ENCODE measurements at regions not wholly inside any gene's neighbourhood (a gene's known extent, or its start where the extent isn't known, plus 50 kb on each side); places are given as distances from the start of the nearest gene placed in this dataset.

DNA sequence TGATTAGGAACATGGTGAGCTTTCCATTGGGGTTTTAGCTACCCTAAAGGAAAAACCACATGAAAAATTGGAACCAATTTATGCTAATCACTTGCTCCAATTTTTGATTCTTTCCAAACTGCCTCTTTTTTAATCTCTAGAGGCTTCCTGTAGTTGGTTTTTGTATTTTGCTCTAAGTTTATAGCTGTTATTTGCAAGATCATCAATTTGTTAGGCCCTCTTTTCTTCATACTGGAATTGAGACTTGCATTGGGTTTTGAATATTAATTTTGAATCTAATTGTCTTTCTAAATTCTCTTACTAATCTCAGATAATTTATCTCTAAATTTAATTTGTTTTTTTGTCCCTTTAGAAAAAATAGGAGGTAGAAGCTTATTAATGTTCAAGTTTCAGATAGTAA lies 713.3 kb downstream of the REEP3 start:
- FAIRE-seq = no peak

DNA sequence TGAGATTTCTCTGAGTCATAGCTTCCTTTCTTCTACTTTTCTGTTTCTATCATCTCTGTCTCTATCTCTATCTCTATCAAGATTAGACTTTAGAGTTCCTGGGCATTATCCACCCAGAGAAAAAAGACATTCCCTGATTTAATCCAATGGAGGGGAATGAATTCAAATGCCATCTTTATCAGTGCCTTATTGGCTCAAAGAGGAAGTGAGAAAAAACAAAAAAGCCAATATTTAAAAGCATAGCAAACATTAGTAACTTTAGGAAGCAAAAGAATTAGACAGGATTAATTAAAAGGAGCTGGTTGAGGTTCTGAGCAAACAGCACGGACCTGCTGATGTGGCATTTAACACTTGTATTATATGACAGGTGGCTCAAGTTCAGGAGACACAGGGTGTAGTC lies 736.5 kb downstream of the REEP3 start:
- FAIRE-seq = no peak

DNA sequence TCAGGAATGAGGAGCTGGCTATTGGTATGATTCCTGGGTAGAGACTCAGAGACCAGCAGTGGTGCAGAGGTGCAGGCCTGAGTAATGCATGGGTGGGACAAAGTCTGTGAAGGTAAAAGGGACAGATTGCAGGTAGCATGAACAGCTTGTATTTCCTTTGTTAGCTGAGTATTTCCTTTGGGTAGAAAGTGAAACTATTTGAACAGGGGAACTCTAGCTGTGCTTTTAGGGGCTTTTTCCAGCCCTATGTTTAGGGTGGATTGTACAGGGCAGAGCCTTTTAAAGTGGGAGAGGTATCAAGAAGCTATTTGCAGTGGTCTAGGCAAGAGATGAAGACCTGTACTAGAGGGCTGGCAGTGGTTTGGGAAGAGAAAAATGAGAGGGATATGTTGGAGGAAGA lies 739.9 kb downstream of the REEP3 start:
- FAIRE-seq = no peak

DNA sequence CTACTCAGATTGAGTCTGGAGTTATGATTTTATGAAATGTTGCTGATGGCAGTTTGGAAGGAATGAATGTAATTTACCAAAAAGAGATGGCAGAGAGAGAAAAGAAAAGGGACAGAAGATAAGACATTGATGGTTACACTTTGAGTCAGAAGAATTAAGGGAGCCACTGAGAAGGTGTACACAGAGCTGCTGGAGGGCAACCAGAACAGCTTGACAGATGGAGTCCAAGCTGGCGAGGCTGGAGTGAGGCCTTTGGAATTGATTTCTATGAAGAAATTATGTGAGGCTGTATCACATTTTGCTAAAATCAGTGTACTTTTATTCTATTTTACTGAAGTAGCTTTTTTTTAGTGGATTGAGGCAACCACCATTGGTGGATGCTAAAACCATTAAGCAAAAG lies 740.5 kb downstream of the REEP3 start:
- FAIRE-seq = no peak

DNA sequence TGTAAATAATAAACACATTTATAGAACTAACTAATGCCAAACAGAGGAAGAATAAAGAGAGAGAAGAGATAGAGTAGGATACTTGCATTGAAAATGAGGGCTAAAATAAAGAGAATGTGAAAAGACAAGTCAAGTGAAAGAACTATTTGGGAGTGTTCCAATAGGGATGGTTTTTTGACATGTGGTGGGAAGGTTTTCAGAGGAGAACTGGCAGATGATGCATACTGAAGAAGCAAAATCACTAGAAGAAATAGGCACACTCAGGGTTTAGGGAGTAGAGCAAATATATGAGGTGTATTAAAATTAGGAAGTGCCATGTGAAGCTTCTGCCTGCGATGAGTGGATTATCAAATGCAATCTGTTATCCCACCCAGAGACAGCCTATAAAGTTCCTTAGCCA lies 744.8 kb downstream of the REEP3 start:
- FAIRE-seq = no peak

DNA sequence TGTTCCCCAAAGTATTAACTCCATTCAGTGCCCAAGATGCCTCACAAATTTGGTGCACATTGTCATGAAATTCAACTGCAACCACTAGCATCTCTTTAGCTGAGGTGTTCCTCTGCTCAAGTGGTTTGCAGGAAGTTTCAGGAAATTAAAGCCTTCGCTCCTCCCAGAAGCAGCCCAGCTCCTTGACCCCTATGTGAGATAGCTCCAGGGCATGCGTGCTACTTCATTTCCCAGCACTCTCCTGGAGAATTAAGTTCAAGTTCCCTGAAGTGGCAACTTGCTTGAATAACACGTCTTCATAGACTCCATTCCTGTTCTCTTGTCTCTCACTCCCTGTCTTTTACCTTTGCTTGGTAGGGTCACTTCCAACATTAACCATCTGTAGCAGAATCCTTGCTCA lies 750.3 kb downstream of the REEP3 start:
- FAIRE-seq = no peak

DNA sequence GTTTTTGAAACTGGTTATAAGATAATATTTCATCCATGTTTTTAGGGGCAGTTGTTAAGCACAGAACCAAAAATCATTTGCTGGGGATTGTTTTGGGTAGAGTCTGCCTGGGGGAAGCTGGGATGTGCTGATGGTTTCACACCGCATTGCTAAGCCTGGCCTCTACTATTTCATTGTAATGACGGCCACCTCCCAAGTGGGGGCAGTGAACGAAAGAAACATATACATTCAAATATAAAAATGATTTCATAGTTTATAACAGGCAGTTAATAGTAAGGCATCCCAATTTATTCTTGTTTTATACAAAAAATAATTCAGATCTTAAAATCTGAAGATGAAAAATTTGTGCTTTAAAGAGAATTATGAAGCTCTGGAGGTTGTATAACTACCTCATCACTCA lies 750.8 kb downstream of the REEP3 start:
- no peak for FAIRE-seq

DNA sequence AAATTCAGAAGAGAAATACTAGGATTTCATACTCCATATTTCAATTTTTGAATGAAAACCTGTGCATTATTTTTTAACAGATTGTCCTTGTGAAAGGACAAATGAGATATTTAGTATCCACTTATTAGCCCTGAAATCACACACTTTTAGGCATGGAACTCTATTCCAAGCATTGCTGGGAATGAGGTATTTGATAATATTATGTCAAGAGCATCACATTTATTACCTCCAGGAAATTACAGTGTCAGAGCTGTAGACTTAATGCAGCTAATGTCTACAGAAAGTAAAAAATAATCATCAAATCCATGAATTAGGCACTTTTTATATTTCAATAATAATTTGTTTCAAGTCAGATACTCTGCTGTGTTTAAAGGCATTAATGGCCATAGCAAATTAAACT lies 753.8 kb downstream of the REEP3 start:
- FAIRE-seq = no peak

DNA sequence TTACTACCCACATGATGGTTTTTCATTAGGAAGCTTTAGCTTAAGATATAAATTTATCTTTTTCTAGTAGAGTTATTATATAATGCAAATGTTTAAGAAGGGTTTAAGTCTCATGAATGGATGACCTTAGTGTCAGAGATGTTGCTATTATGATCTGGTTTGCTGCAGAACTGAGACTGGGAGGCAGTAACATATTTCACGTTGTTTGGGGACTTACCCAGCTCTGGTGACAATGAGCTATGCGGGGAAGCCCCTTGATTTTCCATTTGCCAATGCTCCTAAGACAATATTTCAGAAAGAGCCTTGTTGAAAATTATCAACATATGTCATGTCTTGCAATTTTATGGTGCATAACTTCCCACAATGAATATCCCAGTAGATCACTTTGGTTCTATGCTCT lies 754.6 kb downstream of the REEP3 start:
- FAIRE-seq = no peak

DNA sequence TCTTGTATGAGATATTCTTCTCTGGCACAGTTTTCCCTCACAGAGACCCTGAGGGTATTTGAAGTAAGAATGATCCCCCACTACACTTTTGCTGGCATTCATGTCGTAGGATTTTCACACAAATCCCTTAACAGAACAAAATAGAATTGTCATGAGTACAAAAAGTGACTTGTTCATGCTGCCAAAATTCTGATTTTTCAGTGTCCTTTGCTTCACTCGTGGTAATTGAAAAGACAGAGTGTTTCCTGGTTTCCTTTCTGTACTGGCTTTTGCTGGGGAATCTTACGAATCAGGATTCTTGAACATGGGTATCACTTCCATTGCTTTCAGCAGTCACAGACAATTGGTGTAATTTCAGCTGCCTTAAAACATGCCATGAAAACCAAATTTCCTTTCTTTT lies 756.3 kb downstream of the REEP3 start:
- no peak for FAIRE-seq

DNA sequence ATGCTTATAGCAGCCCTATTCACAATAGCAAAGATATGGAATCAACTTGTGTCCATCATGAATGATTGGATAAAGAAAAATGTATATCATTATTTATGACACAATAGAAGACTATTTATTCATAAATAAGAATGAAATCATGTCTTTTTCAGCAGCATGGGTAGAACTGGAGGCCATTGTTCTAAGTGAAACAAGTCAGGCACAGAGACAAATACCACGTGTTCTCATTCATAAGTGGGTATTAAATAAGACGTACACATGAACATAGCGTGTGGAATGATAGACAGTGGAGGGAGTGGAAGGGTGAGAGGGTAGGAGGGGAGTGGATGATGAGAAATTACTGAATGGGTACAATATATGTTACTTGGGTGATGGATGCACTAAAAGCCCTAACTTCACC lies 762.4 kb downstream of the REEP3 start:
- FAIRE-seq = no peak

DNA sequence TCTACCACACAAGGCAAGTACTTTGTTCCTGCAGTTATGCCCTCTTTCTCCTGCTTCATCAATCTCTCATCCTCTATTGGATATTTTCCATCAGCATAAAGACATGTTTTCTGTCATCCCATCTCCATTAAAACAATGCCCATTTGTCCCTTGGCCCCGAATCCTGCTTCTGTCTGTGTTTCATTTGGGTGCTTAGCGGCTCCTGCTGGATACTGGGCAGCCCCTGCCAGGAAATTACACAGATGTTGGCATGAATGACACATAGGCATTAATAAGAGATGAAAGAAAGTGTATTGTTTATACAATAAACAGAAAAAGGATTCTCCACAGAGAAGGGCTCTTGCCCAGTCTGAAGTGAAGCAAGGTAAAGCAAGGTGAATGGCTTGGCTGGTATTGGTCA lies 765.3 kb downstream of the REEP3 start:
- FAIRE-seq = no peak

DNA sequence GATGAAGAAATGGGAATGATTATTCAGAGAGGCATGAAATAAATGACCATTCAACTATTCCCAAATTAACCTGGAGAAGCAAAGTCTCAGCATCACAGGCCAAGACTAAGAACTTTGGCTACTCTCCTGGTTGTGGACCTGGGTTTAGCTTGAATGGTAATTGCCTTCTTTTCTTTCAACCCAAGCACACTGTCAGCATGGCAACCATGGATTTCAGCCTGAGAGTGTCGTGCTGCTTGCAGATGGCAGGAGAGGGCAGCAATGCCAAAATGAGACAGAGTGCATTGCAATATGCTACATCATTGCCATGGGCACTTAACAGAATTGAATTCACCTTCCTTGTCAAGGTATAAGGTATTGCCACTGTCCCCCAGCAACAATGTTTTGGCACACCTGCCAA lies 767.2 kb downstream of the REEP3 start:
- FAIRE-seq = no peak

DNA sequence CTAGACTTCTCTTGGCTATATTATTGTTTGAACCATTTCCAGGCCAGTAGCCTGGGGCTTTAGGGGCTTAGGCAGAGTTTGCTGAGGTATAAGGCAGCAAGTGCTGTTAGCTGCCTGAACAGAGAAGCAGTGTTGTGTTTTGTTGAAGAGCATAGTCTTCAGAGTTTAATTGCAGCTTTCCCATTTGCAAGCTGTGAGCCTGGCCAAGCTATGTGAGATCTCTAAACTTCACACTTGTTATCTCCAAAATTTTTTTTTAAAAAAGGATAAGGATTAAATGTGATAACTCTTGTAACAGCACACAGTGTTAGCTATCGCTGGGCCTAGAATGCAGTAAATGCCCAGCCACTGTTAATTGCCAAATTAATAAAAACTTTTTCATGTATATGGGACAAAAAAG lies 782.4 kb downstream of the REEP3 start:
- FAIRE-seq = no peak

DNA sequence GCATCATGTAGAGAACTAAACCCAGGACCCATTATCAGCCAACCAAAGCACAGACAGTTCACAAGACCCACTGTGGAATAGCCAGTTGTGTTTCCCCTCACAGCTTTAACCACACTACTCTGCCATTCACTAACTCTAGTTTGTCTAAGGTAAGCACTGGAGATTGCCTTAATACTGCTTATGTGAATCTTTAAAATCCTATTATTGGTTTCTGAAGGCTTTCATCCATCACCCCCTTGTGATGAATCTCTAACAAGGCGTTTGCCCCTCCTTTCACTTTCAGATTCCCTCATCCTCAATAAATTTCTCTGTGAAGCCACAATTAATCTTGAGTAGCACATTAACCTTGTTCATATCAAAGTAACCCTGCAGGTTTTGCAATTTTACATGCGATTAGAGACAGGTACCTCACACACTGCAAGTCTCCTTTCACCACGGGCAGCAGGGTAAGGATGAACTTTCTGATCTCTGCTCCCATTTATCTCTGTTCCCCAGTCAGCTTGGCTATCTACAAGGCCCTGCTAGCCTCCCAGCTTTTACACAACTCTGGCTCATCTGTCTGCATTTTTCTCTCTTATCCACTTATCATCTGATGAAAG lies 785.6 kb downstream of the REEP3 start:
- no peak for FAIRE-seq

DNA sequence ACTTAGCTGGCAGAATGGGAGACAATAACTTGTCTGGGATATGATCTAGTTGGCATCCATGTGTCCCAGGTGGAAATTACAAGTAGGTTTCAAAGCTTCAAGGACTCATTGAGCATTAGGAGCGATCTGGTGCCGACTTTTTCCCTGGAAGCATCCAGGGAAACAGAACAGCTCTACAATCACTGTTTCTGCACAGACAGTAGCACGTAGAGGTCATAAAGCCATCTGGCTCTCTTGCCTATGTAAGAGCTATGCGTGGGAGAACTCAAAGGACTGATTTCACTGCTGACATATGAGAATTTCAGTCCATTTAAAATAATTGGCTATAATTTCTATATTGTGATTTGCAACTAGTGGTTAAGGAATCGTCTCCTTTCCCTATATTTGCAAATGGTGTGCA lies 791.7 kb downstream of the REEP3 start:
- FAIRE-seq = no peak

DNA sequence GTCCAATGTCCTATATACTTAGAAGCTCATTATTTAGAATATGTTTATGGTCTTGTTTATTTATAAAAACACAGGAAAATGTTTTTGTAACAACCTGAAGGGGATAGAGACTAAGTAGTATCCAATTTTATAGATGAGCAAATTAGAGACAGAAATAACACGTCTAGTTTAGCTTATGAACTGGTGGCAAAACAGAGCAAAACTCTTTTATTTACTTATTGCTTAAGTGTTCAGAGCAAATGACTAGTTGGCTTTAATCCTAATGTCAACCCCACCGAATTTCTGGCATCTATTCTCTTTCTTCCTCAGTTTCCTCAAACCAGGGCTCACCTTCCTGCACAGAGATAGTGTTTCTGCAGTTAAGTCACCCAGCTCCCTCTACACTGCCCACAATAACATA lies 792.8 kb downstream of the REEP3 start:
- FAIRE-seq = no peak

DNA sequence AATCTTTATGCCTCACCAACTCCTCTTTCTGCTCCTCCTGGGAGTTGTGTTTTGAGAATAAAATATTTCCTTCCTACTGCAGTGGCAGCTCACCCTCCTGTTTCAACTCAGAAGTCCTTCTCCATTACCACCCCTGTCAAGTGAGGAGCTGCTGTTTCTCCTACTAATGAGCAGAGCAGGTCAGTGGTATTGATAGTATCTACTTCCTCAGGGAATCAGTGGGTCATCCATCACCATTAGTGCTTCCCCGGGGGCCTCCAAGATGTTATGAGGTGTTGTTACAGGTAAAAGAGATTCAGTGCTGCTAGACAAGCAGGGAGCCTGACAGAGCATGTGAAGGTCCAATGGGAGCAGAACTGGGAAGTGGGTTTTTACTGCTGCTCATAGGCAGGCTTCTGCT lies 795.2 kb downstream of the REEP3 start:
- no peak for FAIRE-seq

DNA sequence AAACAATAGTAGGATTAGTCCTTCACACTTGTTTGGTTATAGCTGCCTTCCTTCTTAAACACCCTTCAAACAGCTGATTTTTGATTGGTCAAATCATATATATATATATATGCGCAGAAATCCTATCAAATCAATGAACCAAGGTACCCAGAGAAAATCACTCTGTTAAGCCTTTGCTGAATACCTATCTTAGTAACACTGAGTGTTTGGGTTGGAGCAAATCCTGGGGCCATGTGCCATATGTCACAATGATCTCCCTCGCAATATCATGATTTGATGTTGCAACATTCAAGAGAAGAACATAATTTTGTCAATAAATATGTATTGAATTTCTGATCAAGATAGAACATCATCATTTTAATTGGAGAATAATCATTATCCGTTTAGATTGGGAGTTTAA lies 795.6 kb downstream of the REEP3 start:
- FAIRE-seq = no peak

DNA sequence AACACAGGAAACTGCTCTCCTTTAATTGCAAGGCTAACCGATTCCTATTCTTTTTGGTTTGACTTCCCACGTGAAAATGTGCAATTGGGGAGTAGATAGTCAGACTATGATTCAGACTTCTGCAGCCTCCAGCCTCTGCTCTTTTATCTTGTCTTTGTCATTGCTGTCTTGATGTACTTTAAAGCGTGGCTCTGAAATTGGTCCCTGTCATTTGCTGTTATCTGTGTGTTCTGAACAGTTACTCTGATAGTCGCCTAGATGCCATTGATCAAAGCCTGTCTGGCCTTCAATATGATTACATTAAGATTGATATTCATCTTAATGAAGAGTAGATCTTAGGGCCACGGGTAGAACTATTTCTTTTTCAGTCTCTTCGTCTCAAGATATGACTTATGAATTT lies 799.2 kb downstream of the REEP3 start:
- FAIRE-seq = no peak

DNA sequence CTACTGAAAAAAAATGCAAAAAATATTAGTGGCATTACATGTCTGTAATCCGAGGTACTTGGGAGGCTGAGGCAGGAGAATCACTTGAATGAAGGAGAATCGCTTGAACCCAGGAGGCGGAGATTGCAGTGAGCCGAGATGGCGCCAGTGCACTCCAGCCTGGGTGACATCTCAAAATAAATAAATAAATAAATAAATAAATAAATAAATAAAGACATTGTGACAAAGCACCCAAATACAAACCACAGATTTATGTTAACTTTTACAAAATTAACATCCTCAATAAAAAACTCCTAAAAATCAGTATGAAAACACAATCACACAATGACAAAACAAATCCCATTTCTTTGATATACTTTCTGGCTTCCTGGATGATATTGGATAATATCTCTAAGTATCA lies 808.3 kb downstream of the REEP3 start:
- FAIRE-seq = no peak

DNA sequence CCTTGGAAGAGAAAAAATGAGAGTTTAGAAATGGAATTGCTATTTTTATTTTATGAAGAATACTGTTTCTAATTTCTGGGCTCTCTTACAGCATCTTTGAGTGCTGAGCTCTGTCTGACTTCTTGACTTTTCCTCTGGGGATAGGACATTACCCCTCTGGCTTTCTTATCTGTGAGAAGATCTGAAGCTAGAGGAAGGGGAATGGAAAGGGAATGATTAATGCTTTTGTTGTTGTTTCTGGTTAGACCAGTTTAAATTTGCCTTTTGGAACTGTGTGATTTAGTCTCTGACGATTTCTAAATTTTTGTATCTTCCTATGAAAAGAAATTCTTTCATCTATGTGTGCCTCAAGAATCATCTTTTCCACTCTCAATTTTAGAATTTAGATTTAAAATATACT lies 811.4 kb downstream of the REEP3 start:
- no peak for FAIRE-seq

DNA sequence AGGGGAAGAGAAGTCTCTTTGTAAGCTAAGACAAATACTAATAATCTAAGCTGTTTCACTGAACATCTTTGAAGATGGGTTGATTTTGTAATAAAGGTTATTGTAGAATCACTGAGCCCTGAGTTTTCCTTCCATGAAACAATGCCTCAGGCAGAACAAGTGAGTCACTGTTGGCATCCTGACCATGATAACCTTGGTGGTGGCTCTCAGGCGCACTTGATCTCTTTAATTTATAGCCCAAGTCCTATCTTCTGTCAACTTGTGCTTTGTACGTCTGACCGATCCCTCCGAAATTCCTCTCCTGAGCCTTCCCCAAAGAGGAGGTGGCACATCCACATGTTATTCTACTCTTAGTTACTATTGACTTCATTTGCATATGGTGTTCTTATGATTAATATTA lies 812.9 kb downstream of the REEP3 start:
- no peak for FAIRE-seq

DNA sequence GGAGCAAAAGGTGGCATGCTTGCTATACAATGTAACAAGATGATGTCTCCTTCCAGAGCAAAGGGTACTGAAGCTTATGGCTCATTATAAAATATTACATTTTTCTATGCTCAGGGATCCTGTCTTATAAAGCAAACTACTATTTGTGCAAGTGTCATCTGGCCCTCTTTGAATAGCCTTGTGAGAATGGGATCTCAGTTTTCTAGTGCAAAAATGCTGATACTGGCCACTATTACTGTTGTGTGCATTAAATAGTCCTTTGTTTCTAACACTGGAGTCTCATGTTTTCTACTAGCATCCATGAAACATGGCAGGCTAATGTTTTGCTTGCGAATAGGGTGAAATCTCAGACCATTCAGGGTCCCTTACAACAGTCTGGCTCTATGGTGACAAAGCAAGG lies 823.0 kb downstream of the REEP3 start:
- FAIRE-seq = no peak

DNA sequence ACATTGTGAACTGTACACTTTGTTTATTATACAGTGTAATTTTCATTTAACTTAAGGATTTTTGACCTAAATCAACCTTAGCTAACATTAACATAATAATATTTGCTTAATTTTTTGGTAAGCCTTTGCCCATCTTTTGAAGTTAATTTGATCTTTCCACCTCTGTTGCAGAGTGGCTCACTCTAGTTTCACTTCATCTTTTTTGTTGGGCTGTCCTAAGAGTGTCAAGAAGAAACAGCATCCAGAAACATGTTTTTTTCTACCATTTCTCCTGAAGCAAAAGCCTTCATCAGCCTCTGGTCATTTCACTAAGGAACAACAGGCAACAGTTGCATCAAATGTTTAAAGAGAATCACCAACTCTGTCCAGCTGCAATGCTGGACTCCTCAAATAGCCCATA lies 824.7 kb downstream of the REEP3 start:
- no peak for FAIRE-seq

DNA sequence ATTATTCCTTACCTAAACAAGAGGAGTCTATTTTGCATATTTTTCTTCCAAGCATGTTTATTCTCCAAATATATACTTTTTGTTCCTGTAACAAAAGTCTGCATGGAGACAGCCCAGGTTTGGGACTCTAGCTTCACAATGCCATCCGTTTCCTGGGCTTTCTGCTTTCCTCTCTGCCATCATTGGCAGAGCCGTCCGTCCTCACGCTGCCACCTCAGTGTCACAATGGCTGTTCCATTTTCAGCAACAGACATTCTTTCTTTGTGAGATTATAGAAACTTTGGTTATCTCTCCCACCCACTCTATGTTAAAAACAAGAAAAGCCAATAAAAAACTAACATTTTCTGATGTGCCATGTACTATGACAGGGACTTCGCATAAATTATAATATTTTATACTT lies 825.2 kb downstream of the REEP3 start:
- FAIRE-seq = no peak

All from islet of Langerhans (tissue), 1 donor.